Glutamatergic neuron (in vitro differentiated cells): ENCODE measurements at regions not wholly inside any gene's neighbourhood (a gene's known extent, or its start where the extent isn't known, plus 50 kb on each side); places are given as distances from the start of the nearest gene placed in this dataset.

Experiments used
- DNase-seq: peaks from one replicate; pipeline ENCODE4 v3.0.0; 2022
- H3K27ac Mint-ChIP-seq: one replicate; pipeline ENCODE4 v1.8.0; 2020; ENCODE audit warnings: mild to moderate bottlenecking, mixed read lengths, inconsistent platforms; ENCODE audit not compliant: unreplicated experiment
- H3K27me3 Mint-ChIP-seq: one replicate; pipeline ENCODE4 v1.8.0; 2020; ENCODE audit warnings: mild to moderate bottlenecking, moderate library complexity, mixed read lengths, inconsistent platforms; ENCODE audit not compliant: unreplicated experiment
- H3K36me3 Mint-ChIP-seq: one replicate; pipeline ENCODE4 v1.8.0; 2020; ENCODE audit warnings: mild to moderate bottlenecking, mixed read lengths, inconsistent platforms; ENCODE audit not compliant: unreplicated experiment
- H3K4me1 Mint-ChIP-seq: one replicate; pipeline ENCODE4 v1.8.0; 2020; ENCODE audit warnings: mild to moderate bottlenecking, low read depth, mixed read lengths, inconsistent platforms; ENCODE audit not compliant: unreplicated experiment
- H3K4me3 Mint-ChIP-seq: one replicate; pipeline ENCODE4 v1.8.0; 2020; ENCODE audit warnings: mild to moderate bottlenecking, mixed read lengths, inconsistent platforms; ENCODE audit not compliant: unreplicated experiment
- H3K9me3 Mint-ChIP-seq: one replicate; pipeline ENCODE4 v1.8.0; 2020; ENCODE audit warnings: mild to moderate bottlenecking, moderate library complexity, mixed read lengths, inconsistent platforms; ENCODE audit not compliant: unreplicated experiment
- TF ChIP-seq, protein P1 (sequence below): fragments of 200-600 bp; sonication (generic); IDR thresholded peaks from one replicate; pipeline ENCODE4 v1.5.0; 2021; ENCODE audit not compliant: partially characterized antibody, unreplicated experiment

DNA sequence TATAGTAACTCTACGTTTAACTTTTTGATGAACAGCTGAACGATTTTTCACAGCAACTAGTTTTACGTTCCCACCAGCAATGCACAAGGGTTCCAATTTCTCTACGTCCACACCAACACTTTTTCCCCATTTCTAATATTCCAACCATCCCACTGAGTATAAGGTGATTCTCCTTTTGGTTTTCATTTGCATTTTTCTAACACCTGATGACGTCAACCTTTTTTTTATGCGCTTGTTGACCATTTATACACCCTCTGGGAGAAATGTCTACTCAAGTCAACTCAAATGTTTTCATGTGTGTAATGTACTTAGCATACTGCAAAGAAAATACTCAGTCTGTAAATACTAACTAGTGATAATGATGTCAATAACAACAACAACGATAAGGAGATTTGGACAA lies 177.2 kb upstream of the TENM3 start:
- TF ChIP-seq, protein P1, sequence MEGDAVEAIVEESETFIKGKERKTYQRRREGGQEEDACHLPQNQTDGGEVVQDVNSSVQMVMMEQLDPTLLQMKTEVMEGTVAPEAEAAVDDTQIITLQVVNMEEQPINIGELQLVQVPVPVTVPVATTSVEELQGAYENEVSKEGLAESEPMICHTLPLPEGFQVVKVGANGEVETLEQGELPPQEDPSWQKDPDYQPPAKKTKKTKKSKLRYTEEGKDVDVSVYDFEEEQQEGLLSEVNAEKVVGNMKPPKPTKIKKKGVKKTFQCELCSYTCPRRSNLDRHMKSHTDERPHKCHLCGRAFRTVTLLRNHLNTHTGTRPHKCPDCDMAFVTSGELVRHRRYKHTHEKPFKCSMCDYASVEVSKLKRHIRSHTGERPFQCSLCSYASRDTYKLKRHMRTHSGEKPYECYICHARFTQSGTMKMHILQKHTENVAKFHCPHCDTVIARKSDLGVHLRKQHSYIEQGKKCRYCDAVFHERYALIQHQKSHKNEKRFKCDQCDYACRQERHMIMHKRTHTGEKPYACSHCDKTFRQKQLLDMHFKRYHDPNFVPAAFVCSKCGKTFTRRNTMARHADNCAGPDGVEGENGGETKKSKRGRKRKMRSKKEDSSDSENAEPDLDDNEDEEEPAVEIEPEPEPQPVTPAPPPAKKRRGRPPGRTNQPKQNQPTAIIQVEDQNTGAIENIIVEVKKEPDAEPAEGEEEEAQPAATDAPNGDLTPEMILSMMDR: no peak
- no peak overlapping the region for H3K27ac Mint-ChIP-seq
- no peaks in the 10 kb centered on the region for H3K27me3 Mint-ChIP-seq
- no peaks in the 10 kb centered on the region for H3K36me3 Mint-ChIP-seq
- no peaks in the 10 kb centered on the region for H3K4me1 Mint-ChIP-seq
- H3K4me3 Mint-ChIP-seq: no peak overlapping the region
- peaks cover 2% of the 10 kb centered on the region for H3K9me3 Mint-ChIP-seq
- DNase-seq: no peak

GRCh38 chr4:182067828-182068227 lies 175.4 kb upstream of the TENM3 start:
- DNase-seq: no peak
- TF ChIP-seq, protein P1: no peak
- H3K9me3 Mint-ChIP-seq: peaks cover 2% of the 10 kb centered on the region
- no peaks in the 10 kb centered on the region for H3K36me3 Mint-ChIP-seq
- H3K4me1 Mint-ChIP-seq: no peaks in the 10 kb centered on the region
- H3K27ac Mint-ChIP-seq: no peak overlapping the region
- no peak overlapping the region for H3K4me3 Mint-ChIP-seq
- H3K27me3 Mint-ChIP-seq: no peaks in the 10 kb centered on the region

DNA sequence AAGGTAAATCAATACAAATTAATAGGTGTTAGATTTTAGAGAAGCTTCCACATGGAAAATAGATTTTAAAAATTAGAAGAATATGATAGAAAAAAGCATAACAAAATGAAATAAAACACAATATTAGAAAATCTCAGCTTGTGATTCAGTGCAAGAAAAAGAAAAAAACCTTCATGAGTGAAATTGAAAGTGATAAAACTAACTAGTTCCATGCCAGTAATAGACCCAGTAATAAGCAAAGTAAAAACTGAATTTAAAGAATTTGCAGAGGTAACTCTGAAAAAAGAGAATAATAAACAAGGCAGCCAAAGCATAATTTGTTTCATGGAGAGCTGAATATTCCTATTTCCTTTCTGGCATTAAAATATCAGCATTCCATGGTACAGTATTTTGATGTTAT lies 174.3 kb upstream of the TENM3 start:
- DNase-seq: no peak
- TF ChIP-seq, protein P1: no peak
- Mint-ChIP-seq H3K27ac (no peak overlapping the region), H3K27me3 (no peaks in the 10 kb centered on the region), H3K4me3 (no peak overlapping the region), H3K4me1 (no peaks in the 10 kb centered on the region), H3K9me3 (peaks cover 2% of the 10 kb centered on the region), H3K36me3 (no peaks in the 10 kb centered on the region)

DNA sequence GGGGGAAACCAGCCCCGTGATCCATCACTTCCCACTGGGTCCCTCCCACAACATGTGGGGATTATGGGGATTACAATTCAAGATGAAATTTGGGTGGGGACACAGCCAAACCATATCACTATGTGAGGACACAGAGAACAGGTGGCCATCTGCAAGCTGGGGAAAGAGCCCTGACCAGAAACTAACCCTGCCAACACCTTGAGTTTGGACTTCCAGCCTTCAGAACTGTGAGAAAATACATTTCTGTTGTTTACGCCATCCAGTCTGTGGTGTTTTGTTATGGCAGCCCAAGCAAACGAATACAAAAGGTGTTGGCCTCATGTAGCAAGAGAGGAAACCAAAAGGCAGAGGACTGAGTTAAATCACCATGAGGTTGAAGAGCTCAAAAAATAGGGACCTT lies 169.9 kb upstream of the TENM3 start:
- Mint-ChIP-seq H3K4me1 (no peaks in the 10 kb centered on the region), H3K4me3 (no peak overlapping the region), H3K27ac (no peak overlapping the region), H3K36me3 (no peaks in the 10 kb centered on the region), H3K9me3 (peaks cover 4% of the 10 kb centered on the region), H3K27me3 (peaks cover 5% of the 10 kb centered on the region)
- DNase-seq: no peak
- TF ChIP-seq, protein P1: no peak

DNA sequence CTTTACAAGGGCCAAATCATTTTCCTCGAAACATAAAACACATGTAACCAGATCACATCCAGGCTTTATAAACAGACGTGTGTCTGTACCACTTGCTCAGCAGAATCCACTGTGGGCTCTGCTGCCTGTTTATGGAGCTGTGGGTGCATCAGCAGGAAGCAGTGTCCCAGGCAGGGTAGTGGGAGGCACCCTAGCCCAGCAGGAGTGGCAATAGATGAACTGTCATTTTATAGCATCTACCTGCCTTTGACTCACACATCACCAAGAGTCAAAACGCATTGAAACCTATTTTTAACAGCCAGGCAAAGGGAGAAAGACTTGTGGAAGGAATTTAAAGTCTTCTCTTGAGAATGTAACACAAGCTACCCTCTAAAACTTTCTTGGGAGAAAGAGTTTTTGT lies 169.1 kb upstream of the TENM3 start:
- TF ChIP-seq, protein P1: no peak
- peaks cover 4% of the 10 kb centered on the region for H3K9me3 Mint-ChIP-seq

More for the DNA sequence above, 169.1 kb upstream of the TENM3 start:
- peaks cover 5% of the 10 kb centered on the region for H3K27me3 Mint-ChIP-seq
- no peak overlapping the region for H3K4me3 Mint-ChIP-seq
- H3K4me1 Mint-ChIP-seq: no peaks in the 10 kb centered on the region
- H3K36me3 Mint-ChIP-seq: no peaks in the 10 kb centered on the region
- no peak for DNase-seq
- H3K27ac Mint-ChIP-seq: no peak overlapping the region
